ENCODE measurements at regions not wholly inside any gene's neighbourhood (a gene's known extent, or its start where the extent isn't known, plus 50 kb on each side); places are given as distances from the start of the nearest gene placed in this dataset.

DNA sequence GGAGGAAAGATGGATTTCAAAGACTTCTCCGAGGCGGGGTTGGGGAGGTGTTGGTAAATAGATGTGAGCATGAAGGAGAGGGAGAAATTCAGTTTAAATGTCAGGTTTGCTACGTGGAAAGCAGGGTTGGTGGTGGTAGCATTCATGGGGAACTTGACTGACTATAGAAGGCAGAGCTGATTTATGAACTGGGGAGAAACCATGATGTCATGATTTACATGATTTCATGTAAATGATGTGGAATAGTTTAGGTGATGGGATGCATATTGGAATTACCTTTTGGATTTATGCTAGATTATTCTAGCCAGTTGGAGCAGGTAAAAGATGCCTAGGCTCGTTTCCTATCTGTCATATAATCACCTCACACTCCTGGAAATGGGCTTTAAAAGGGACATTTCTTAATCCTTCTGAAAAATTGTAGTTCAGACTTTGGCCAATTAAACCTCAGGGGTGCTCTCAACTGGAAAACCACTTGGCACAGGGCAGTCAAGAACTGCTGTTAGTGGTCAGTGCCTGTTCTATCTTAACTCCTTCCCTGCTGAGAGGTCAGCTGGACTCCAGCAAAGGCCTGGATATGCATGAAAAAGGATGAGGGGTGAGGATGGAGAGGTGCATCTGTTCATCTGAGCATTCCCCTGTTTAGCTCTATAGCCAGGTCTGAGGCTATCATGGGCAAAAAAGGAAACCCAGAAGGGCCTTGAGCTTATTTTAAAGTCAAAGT, 50.1 kb upstream of the BASP1 start:
- H3K4me1 Mint-ChIP-seq (ENCODE audit: low read depth) = no peaks in the 10 kb centered on the region
- H3K9me3 Mint-ChIP-seq (ENCODE audit: insufficient read depth) = no peaks in the 10 kb centered on the region
- POLR2A ChIA-PET = no interaction called here
- ATAC-seq (no peak), DNase-seq (no peak)
- no peak overlapping the region for H3K27ac Mint-ChIP-seq
- CTCF ChIA-PET = no interaction called here
- H3K27me3 Mint-ChIP-seq (ENCODE audit: low read depth) = no peaks in the 10 kb centered on the region
- H3K4me3 Mint-ChIP-seq = no peak overlapping the region
- H3K36me3 Mint-ChIP-seq (ENCODE audit: low read depth) = no peaks in the 10 kb centered on the region

Data from activated CD8-positive, alpha-beta T cell treated with anti-CD3 and anti-CD28 coated beads, Interleukin-2, amount 10 ng/mL, durations not matched to agents 7 days and 5 days (primary cell).